Keratinocyte (primary cell): ENCODE measurements at regions not wholly inside any gene's neighbourhood (a gene's known extent, or its start where the extent isn't known, plus 50 kb on each side); places are given as distances from the start of the nearest gene placed in this dataset.

Source experiments
- EZH2 ChIP-seq: IDR thresholded peaks from one replicate; pipeline ENCODE4 v1.6.1; 2012; ENCODE audit warnings: inconsistent platforms, mild to moderate bottlenecking, low read length, moderate library complexity
- TF ChIP-seq, protein P1 (sequence below), 3 experiments: IDR thresholded peaks in 1 of 3; conservative IDR thresholded peaks in 1 of 3; optimal IDR thresholded peaks in 1 of 3; 2 replicates in 2 of 3; 3 replicates in 1 of 3; pipeline versions ENCODE3 to v1.5.1; 2011; ENCODE audit warnings: low read length in 3 of 3, mild to moderate bottlenecking in 3 of 3, moderate library complexity in 2 of 3, control low read depth in 1 of 3, inconsistent platforms in 1 of 3; ENCODE audit not compliant: insufficient read depth in 2 of 3; ENCODE audit errors: extremely low read depth in 1 of 3

GRCh38 chr2:7813541-7814292 lies 868.1 kb upstream of the ID2 start:
- TF ChIP-seq, protein P1, sequence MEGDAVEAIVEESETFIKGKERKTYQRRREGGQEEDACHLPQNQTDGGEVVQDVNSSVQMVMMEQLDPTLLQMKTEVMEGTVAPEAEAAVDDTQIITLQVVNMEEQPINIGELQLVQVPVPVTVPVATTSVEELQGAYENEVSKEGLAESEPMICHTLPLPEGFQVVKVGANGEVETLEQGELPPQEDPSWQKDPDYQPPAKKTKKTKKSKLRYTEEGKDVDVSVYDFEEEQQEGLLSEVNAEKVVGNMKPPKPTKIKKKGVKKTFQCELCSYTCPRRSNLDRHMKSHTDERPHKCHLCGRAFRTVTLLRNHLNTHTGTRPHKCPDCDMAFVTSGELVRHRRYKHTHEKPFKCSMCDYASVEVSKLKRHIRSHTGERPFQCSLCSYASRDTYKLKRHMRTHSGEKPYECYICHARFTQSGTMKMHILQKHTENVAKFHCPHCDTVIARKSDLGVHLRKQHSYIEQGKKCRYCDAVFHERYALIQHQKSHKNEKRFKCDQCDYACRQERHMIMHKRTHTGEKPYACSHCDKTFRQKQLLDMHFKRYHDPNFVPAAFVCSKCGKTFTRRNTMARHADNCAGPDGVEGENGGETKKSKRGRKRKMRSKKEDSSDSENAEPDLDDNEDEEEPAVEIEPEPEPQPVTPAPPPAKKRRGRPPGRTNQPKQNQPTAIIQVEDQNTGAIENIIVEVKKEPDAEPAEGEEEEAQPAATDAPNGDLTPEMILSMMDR (optimal IDR thresholded peaks at IDR 0.05 in 1 of 3, IDR thresholded peaks at IDR 0.05 in 1 of 3, conservative IDR thresholded peaks at IDR 0.05 in 1 of 3; ENCODE audit: extremely low read depth in 1 of 3, insufficient read depth in 2 of 3, low read length in 3 of 3): no peak
- TF ChIP-seq EZH2: no peak
